Common myeloid progenitor, CD34-positive (primary cell): ENCODE measurements at regions not wholly inside any gene's neighbourhood (a gene's known extent, or its start where the extent isn't known, plus 50 kb on each side); places are given as distances from the start of the nearest gene placed in this dataset.

Experiments used
- CTCF ChIA-PET: fragments of 350-600 bp; sonication (Branson Sonifier 250); formaldehyde crosslinking; loops from one replicate; lab custom pipeline; 2021; ENCODE audit warnings: antibody characterized with exemption; lab: Charles Lee
- POLR2A ChIA-PET: fragments of 350-600 bp; sonication (Branson Sonifier 250); formaldehyde crosslinking; loops from one replicate; lab custom pipeline; 2021; ENCODE audit warnings: antibody characterized with exemption; lab: Charles Lee
- DNase-seq, 3 donors: peaks; one replicate each; pipeline versions ENCODE4 v3.0.0 to v3.0.0-alpha.2; 2013
- H3K27ac ChIP-seq, 2 experiments: 1 replicate in 1 of 2; 2 replicates in 1 of 2; pipeline ENCODE4 v1.7.0; 2013; ENCODE audit warnings: inconsistent platforms in 2 of 2, low read length in 2 of 2, mild to moderate bottlenecking in 2 of 2, low read depth in 1 of 2, moderate library complexity in 1 of 2; ENCODE audit not compliant: severe bottlenecking in 2 of 2, insufficient read depth in 1 of 2, poor library complexity in 1 of 2
- H3K27me3 ChIP-seq, 5 experiments: replicated peaks in 2 of 5; 1 replicate in 3 of 5; 2 replicates in 2 of 5; pipeline versions ENCODE4 v1.6.1 to v1.7.0; 2013; ENCODE audit warnings: low read length in 4 of 5, mild to moderate bottlenecking in 2 of 5, moderate library complexity in 2 of 5, inconsistent platforms in 1 of 5; ENCODE audit not compliant: insufficient read depth in 5 of 5, control insufficient read depth in 4 of 5
- H3K36me3 ChIP-seq, 4 experiments: 1 replicate in 2 of 4; 2 replicates in 2 of 4; pipeline versions ENCODE4 v1.6.1 to v1.7.0; 2013; ENCODE audit warnings: low read length in 3 of 4, control low read depth in 1 of 4, mild to moderate bottlenecking in 1 of 4; ENCODE audit not compliant: control insufficient read depth in 4 of 4, insufficient read depth in 4 of 4
- H3K4me1 ChIP-seq, 4 experiments: 1 replicate in 3 of 4; 2 replicates in 1 of 4; pipeline versions ENCODE4 v1.6.1 to v1.7.1; 2013; ENCODE audit warnings: low read length in 3 of 4, mild to moderate bottlenecking in 3 of 4, control low read depth in 1 of 4, inconsistent platforms in 1 of 4, moderate library complexity in 1 of 4; ENCODE audit not compliant: control insufficient read depth in 4 of 4, insufficient read depth in 4 of 4; ENCODE audit errors: control extremely low read depth in 1 of 4
- H3K4me3 ChIP-seq, 7 experiments: 1 replicate in 4 of 7; 2 replicates in 3 of 7; pipeline versions ENCODE4 v1.5.1 to v1.7.0; 2013; ENCODE audit warnings: mild to moderate bottlenecking in 7 of 7, low read length in 6 of 7, moderate library complexity in 6 of 7, inconsistent platforms in 2 of 7, low read depth in 2 of 7, control low read depth in 1 of 7; ENCODE audit not compliant: insufficient read depth in 4 of 7, control insufficient read depth in 1 of 7; ENCODE audit errors: extremely low read depth in 1 of 7
- H3K9me3 ChIP-seq, 5 experiments: 1 replicate in 4 of 5; 2 replicates in 1 of 5; pipeline versions ENCODE4 v1.6.1 to v1.7.1; 2013; ENCODE audit warnings: low read length in 4 of 5, mild to moderate bottlenecking in 2 of 5, inconsistent platforms in 1 of 5, low read depth in 1 of 5, moderate library complexity in 1 of 5; ENCODE audit not compliant: control insufficient read depth in 4 of 5, insufficient read depth in 2 of 5; ENCODE audit errors: control extremely low read depth in 1 of 5
- WGBS: methylation state at CpG from one replicate; pipeline ENCODE4 v1.1.5; 2013; ENCODE audit not compliant: insufficient coverage; 5-methylcytosine and 5-hydroxymethylcytosine counted together

- Histone ChIP-seq H3K27me3 (no peaks in the 10 kb centered on the region), H3K27ac (no peak overlapping the region), H3K36me3 (no peaks in the 10 kb centered on the region), H3K9me3 (no peaks in the 10 kb centered on the region), H3K4me3 (no peak overlapping the region), H3K4me1 (no peaks in the 10 kb centered on the region)
- WGBS = 83% methylated on average over 3 of the region's 5 CpGs
- ChIA-PET POLR2A (no interaction called here), CTCF (no interaction called here)
- no peak for DNase-seq
Measured at GRCh38 chr1:219380463-219380862, 206.8 kb downstream of the LYPLAL1 start.

GRCh38 chr1:219379691-219380090 is 206.0 kb downstream of the LYPLAL1 start:
- WGBS = 89% methylated on average over 1 of the region's 2 CpGs
- Histone ChIP-seq H3K4me1 (no peaks in the 10 kb centered on the region), H3K27ac (no peak overlapping the region), H3K27me3 (no peaks in the 10 kb centered on the region), H3K36me3 (no peaks in the 10 kb centered on the region), H3K9me3 (no peaks in the 10 kb centered on the region), H3K4me3 (no peak overlapping the region)
- POLR2A ChIA-PET = no interaction called here
- CTCF ChIA-PET = no interaction called here
- DNase-seq = no peak

DNA sequence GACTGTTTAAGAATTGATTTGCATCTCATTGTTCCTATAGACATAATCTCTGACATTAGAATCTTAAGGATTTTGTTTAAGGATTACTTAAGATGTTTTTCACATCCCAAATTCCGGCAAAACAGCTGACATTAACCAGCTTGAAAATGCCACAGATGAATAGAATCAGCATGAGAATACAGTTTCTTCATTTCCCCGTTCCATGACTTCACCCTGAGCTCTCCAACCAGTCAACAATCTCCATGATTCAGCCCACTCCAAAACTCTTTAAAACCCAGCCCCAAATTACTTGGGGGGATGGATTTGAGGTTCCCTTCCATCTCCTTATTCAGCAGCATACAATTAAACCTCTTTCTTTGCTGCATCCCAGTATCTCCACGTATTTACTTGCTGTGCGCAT is 201.0 kb downstream of the LYPLAL1 start:
- Histone ChIP-seq H3K4me3 (no peak overlapping the region), H3K9me3 (peaks cover 0 to 1% (median 0%) of the 10 kb centered on the region in 5 experiments), H3K4me1 (no peaks in the 10 kb centered on the region), H3K27ac (no peak overlapping the region), H3K27me3 (no peaks in the 10 kb centered on the region), H3K36me3 (no peaks in the 10 kb centered on the region)
- no peak for DNase-seq
- ChIA-PET CTCF (no interaction called here), POLR2A (no interaction called here)
- no CpG with 5 or more reads among the region's 4 CpGs for WGBS

DNA sequence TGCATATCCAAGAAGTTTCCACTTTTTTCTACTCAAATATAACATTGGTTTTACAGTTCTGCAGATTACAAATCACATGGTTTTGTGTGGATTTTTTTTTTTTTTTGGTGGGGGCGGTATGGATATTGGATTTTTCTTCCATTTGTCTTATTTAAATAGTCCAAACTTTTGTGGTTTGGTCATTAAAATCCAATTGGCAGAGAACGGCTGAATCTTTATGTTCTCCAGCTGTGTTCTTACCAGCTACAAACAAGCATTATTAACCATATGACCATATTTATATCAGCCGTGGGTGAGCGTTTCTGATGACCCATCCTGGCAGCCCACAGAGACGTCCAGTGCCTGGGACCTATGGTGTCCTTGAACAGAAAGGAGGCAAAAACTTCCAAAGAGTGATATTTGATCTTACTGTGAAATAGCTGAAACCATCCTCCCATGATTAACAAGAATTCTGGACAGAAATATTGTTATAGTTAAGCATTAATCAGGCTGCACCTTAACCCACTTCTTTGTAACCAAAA is 200.4 kb downstream of the LYPLAL1 start:
- CTCF ChIA-PET = no interaction called here
- H3K27me3 ChIP-seq = no peaks in the 10 kb centered on the region
- H3K27ac ChIP-seq = no peak overlapping the region
- no peak for DNase-seq
- no peaks in the 10 kb centered on the region for H3K36me3 ChIP-seq
- peaks cover 0 to 1% (median 0%) of the 10 kb centered on the region in 5 experiments for H3K9me3 ChIP-seq
- no peak overlapping the region for H3K4me3 ChIP-seq
- H3K4me1 ChIP-seq = no peaks in the 10 kb centered on the region
- 100% methylated on average over 1 of the region's 5 CpGs for WGBS
- POLR2A ChIA-PET = no interaction called here

- no peak overlapping the region for H3K27ac ChIP-seq
- DNase-seq = no peak
- H3K36me3 ChIP-seq = no peaks in the 10 kb centered on the region
- H3K4me3 ChIP-seq = no peak overlapping the region
- H3K4me1 ChIP-seq = no peaks in the 10 kb centered on the region
- peaks cover 0 to 1% (median 0%) of the 10 kb centered on the region in 5 experiments for H3K9me3 ChIP-seq
- POLR2A ChIA-PET = no interaction called here
- no CpG with 5 or more reads among the region's 1 CpG for WGBS
- CTCF ChIA-PET = no interaction called here
- H3K27me3 ChIP-seq = no peaks in the 10 kb centered on the region
Measured at GRCh38 chr1:219373616-219373935, 199.9 kb downstream of the LYPLAL1 start.

DNA sequence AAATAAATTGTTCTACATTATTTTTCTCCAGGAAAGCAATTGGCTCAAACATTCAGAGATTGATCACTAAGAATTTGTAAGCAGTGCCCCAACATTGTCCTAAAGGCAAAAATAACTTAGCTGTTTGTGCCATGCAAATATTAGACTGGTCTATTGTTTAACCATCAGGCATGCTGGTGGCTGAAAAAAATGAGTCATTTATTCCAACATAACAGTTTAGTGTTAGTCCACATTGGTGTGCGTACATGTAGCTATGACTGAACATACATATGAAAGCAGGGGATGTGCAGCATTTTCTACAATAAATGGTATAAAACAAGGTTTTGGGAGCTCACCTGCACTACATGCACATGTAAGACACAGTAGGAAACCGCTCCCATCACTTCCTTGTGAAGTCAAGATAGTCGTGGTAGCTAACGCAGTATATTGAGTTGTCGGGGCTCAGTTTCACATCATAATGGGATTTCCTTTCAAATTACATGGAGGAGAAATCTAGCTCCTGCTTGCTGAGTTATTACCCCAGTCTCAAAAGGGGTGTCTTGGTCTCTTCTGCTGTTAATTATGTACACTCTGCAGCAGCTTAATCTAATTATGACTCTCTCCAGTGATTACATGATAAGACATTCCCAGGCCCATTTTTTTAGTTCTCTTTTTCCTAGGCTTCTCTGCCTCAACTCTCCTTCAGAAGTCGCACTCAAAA is 199.4 kb downstream of the LYPLAL1 start:
- Histone ChIP-seq H3K27me3 (no peaks in the 10 kb centered on the region), H3K4me1 (no peaks in the 10 kb centered on the region), H3K4me3 (no peak overlapping the region), H3K36me3 (no peaks in the 10 kb centered on the region), H3K9me3 (peaks cover 0 to 1% (median 0%) of the 10 kb centered on the region in 5 experiments), H3K27ac (no peak overlapping the region)
- ChIA-PET POLR2A (no interaction called here), CTCF (interaction anchor here (0.6 kb wide), 1 partner anchor 41 kb away, joined by 3 read pairs; no protein-coding TSS in a partner anchor)
- no peak for DNase-seq
- 92% methylated on average over 5 of the region's 6 CpGs for WGBS

DNA sequence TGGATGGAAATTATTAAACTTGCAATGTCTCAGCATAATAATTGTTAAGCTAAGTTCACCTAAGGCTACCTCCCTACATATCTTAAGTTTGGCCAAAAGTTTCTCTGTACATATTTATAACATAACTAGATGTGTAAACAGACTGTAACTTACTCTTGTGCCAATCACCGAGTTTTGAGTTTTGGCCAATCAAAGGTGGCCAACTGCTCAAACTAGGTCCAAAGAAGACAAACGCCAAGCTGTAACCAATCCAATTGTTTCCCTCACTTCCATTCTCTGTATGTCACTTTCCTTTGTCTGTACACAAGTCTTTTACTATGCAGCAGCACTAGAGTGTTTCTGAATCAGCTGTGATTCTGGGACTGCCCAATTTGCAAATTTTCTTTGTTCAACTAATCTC is 197.8 kb downstream of the LYPLAL1 start:
- Histone ChIP-seq H3K27me3 (no peaks in the 10 kb centered on the region), H3K36me3 (no peaks in the 10 kb centered on the region), H3K27ac (no peak overlapping the region), H3K9me3 (peaks cover 0 to 1% (median 0%) of the 10 kb centered on the region in 5 experiments), H3K4me3 (no peak overlapping the region), H3K4me1 (no peaks in the 10 kb centered on the region)
- CTCF ChIA-PET = no interaction called here
- POLR2A ChIA-PET = no interaction called here
- WGBS = 90% methylated on average over 2 of the region's 2 CpGs
- no peak for DNase-seq
